HepG2 (cell line): ENCODE measurements at regions not wholly inside any gene's neighbourhood (a gene's known extent, or its start where the extent isn't known, plus 50 kb on each side); places are given as distances from the start of the nearest gene placed in this dataset.

ENCODE experiments used
- ATAC-seq: fragments of 200-7000 bp; cut with Tn5 transposase; 3 replicates; pipeline ENCODE4 v1.9.1; 2020; ENCODE audit warnings: mild to moderate bottlenecking, moderate library complexity
- BruUV-seq: library from RNA; stranded (reverse); fragments of 400-500 nt; replicated peaks from 2 replicates; lab custom pipeline; 2021; lab: Mats Ljungman, UMichigan
- CTCF ChIA-PET: fragments of 300-600 bp; formaldehyde crosslinking; extraction: SDS; loops from one replicate; lab custom pipeline; 2021; ENCODE audit warnings: low total read pairs, inconsistent platforms, low intra/inter-chr PET ratio; lab: Yijun Ruan, JAX
- POLR2A ChIA-PET: fragments of 350-600 bp; sonication (Branson Sonifier 250); formaldehyde crosslinking; loops from one replicate; lab custom pipeline; 2020; ENCODE audit warnings: antibody characterized with exemption, inconsistent platforms; lab: Yijun Ruan, JAX
- DNase-seq: peaks from one replicate; pipeline ENCODE4 v3.0.0-alpha.2; 2015; ENCODE audit warnings: low spot score
- FAIRE-seq: peaks from 3 replicates; lab custom pipeline; 2011; peaks lifted over from hg19 to GRCh38; lab: Jason Lieb, UNC
- H2AFZ ChIP-seq: one replicate; pipeline ENCODE4 v1.6.1; 2011; ENCODE audit warnings: low read length, inconsistent platforms
- H3K27ac ChIP-seq: fragments of 300-600 bp; 3 replicates; pipeline ENCODE4 v1.8.0; 2011; ENCODE audit warnings: mixed run types, mild to moderate bottlenecking, mixed read lengths, low read length, inconsistent platforms; ENCODE audit not compliant: insufficient read depth; ENCODE audit errors: extremely low read length
- H3K27me3 ChIP-seq, 2 experiments: fragments of 200-600 bp in 1 of 2; 2 replicates in 1 of 2; 3 replicates in 1 of 2; pipeline versions ENCODE4 v1.6.0 to v1.8.0; 2011; ENCODE audit warnings: low read length in 2 of 2, mild to moderate bottlenecking in 2 of 2, moderate library complexity in 2 of 2, inconsistent platforms in 1 of 2; ENCODE audit not compliant: insufficient read depth in 2 of 2, control insufficient read depth in 1 of 2
- H3K36me3 ChIP-seq, 2 experiments: fragments of 200-600 bp in 1 of 2; replicated peaks in 1 of 2; 2 replicates in 1 of 2; 3 replicates in 1 of 2; pipeline versions ENCODE4 v1.5.1 to v1.8.0; 2011; ENCODE audit warnings: low read length in 2 of 2, inconsistent platforms in 1 of 2; ENCODE audit not compliant: insufficient read depth in 2 of 2, control insufficient read depth in 1 of 2
- H3K4me1 ChIP-seq: 2 replicates; pipeline ENCODE4 v1.5.1; 2012; ENCODE audit warnings: low read length, inconsistent platforms; ENCODE audit not compliant: insufficient read depth
- H3K4me2 ChIP-seq: 2 replicates; pipeline ENCODE4 v1.6.0; 2011; ENCODE audit warnings: low read depth, low read length, inconsistent platforms
- H3K4me3 ChIP-seq, 3 experiments: fragments of 200-600 bp in 1 of 3; sonication (generic), shearing (Covaris generic) in 1 of 3; replicated peaks in 1 of 3; 2 replicates each; pipeline ENCODE4 v1.5.1; 2011 to 2016; ENCODE audit warnings: low read length in 3 of 3, inconsistent platforms in 2 of 3, low read depth in 2 of 3, mild to moderate bottlenecking in 2 of 3, control low read depth in 1 of 3, mixed read lengths in 1 of 3; ENCODE audit not compliant: insufficient read depth in 1 of 3
- H3K79me2 ChIP-seq: one replicate; pipeline ENCODE4 v1.6.1; 2011; ENCODE audit warnings: low read length, inconsistent platforms; ENCODE audit not compliant: insufficient read depth
- H3K9ac ChIP-seq: 2 replicates; pipeline ENCODE4 v1.6.0; 2011; ENCODE audit warnings: mild to moderate bottlenecking, low read depth, low read length, inconsistent platforms; ENCODE audit not compliant: insufficient read depth
- H3K9me3 ChIP-seq: 2 replicates; pipeline ENCODE4 v1.5.1; 2012; ENCODE audit warnings: mild to moderate bottlenecking, low read length
- H4K20me1 ChIP-seq: 2 replicates; pipeline ENCODE4 v1.6.0; 2011; ENCODE audit warnings: inconsistent platforms, mild to moderate bottlenecking, low read length, moderate library complexity; ENCODE audit not compliant: insufficient read depth
- E2F2 ChIP-seq: sonication (generic); formaldehyde crosslinking; IDR thresholded peaks from 2 replicates; pipeline ENCODE4 v1.4.0; 2020; ENCODE audit warnings: missing genetic modification reagents, borderline replicate concordance
- HMGXB3 ChIP-seq: sonication (generic); formaldehyde crosslinking; IDR thresholded peaks from 2 replicates; pipeline ENCODE4 v1.4.0; 2020; ENCODE audit warnings: missing genetic modification reagents, borderline replicate concordance
- IRF1 ChIP-seq: sonication (generic); formaldehyde crosslinking; IDR thresholded peaks from 2 replicates; pipeline ENCODE4 v1.4.0; 2020; ENCODE audit warnings: low read depth, mild to moderate bottlenecking, missing genetic modification reagents
- JUND ChIP-seq: sonication (generic); formaldehyde crosslinking; IDR thresholded peaks from 2 replicates; pipeline ENCODE4 v1.8.0; 2022; ENCODE audit warnings: mild to moderate bottlenecking, missing genetic modification reagents
- KMT2A ChIP-seq: sonication (generic); formaldehyde crosslinking; IDR thresholded peaks from 2 replicates; pipeline ENCODE4 v1.4.0; 2020; ENCODE audit warnings: missing genetic modification reagents
- RXRA ChIP-seq: sonication (generic); formaldehyde crosslinking; IDR thresholded peaks from 2 replicates; pipeline ENCODE4 v1.5.1; 2020; ENCODE audit warnings: missing genetic modification reagents
- ZNF3 ChIP-seq: IDR thresholded peaks from 2 replicates; pipeline ENCODE4 v1.7.0; 2017; ENCODE audit warnings: inconsistent platforms
- ZNF646 ChIP-seq: sonication (generic); formaldehyde crosslinking; IDR thresholded peaks from 2 replicates; pipeline ENCODE4 v1.9.0; 2021; ENCODE audit warnings: mild to moderate bottlenecking, missing genetic modification reagents
- WGBS: methylation state at CpG from one replicate; pipeline ENCODE4 v1.1.6; 2017; ENCODE audit warnings: low lambda C conversion rate; 5-methylcytosine and 5-hydroxymethylcytosine counted together
- in situ Hi-C: cut with HindIII; loops from 2 replicates; pipeline ENCODE4 v1.10.0; 2017; ENCODE audit warnings: low pct_unique_long_range_greater_than_20kb; ENCODE audit not compliant: extremely low pct_ligation_motif_present
- intact Hi-C: fragments of 100-400 bp; cut with micrococcal nuclease; formaldehyde crosslinking; loops from one replicate; pipeline ENCODE4 v1.10.0; 2022; ENCODE audit not compliant: unreplicated experiment

GRCh38 chr5:91910247-91910646 lies 527.1 kb upstream of the ARRDC3 start (continued):
- no peak for TF ChIP-seq ZNF646 (CRISPR knock-in tag)
- TF ChIP-seq JUND, result no peak
- no peak for TF ChIP-seq RXRA (CRISPR knock-in tag)
- no peak for TF ChIP-seq IRF1 (CRISPR knock-in tag)
- TF ChIP-seq, all 625 proteins: peak for 0

GRCh38 chr5:91906494-91906893 lies 523.4 kb upstream of the ARRDC3 start:
- 18% methylated on average over 1 of the region's 1 CpG for WGBS
- in situ Hi-C loops, result no loop called here
- Histone ChIP-seq H3K4me2 (no peak overlapping the region), H3K9ac (no peak overlapping the region), H3K36me3 (no peaks in the 10 kb centered on the region), H3K79me2 (no peaks in the 10 kb centered on the region), H3K27me3 (no peaks in the 10 kb centered on the region), H3K4me3 (no peak overlapping the region), H3K9me3 (no peaks in the 10 kb centered on the region), H4K20me1 (no peaks in the 10 kb centered on the region), H2AFZ (no peak overlapping the region), H3K27ac (no peak overlapping the region), H3K4me1 (no peaks in the 10 kb centered on the region)
- BruUV-seq, result no TSS peak
- DNase-seq (no peak), ATAC-seq (no peak), FAIRE-seq (no peak)
- CTCF ChIA-PET, result no interaction called here
- POLR2A ChIA-PET, result no interaction called here
- intact Hi-C loops, result no loop called here
- no peak for TF ChIP-seq E2F2
- TF ChIP-seq HMGXB3 (CRISPR knock-in tag), result no peak
- TF ChIP-seq KMT2A (CRISPR knock-in tag), result no peak
- TF ChIP-seq ZNF3 (CRISPR knock-in tag), result no peak
